ENCODE measurements at regions not wholly inside any gene's neighbourhood (a gene's known extent, or its start where the extent isn't known, plus 50 kb on each side); places are given as distances from the start of the nearest gene placed in this dataset.

DNA sequence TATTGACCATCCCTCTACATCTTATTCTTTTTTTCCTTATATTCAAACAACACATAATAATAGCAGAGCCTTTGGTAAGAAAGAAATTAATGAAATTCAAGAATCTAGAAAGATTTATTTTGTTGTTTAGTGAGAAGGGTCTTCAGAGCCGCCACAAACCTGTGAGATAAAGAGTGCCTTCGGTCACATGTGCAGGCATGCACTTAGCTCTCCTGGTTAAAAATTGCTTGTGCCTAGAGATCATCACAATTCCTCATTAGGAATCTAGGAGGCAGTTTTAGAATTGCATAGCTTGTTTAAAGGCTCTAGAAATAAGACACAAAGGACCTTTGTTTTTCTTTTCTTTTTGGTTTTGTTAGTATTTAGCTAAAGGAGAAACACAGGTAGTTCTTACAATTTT, 1948.4 kb upstream of the IGFBP7 start:
- CTCF ChIA-PET: no interaction called here
- no peak overlapping the region for H3K4me3 Mint-ChIP-seq
- no peak overlapping the region for H3K4me3 ChIP-seq (ENCODE audit: low read length)
- H3K36me3 Mint-ChIP-seq: no peaks in the 10 kb centered on the region
- H3K9me3 ChIP-seq (ENCODE audit: low read length): no peaks in the 10 kb centered on the region
- H3K27me3 ChIP-seq (ENCODE audit: insufficient read depth, low read length, poor library complexity, severe bottlenecking): no peaks in the 10 kb centered on the region
- H3K4me1 Mint-ChIP-seq: no peaks in the 10 kb centered on the region
- H3K27ac ChIP-seq (ENCODE audit: low read depth, low read length): no peak overlapping the region
- no peaks in the 10 kb centered on the region for H3K4me1 ChIP-seq (ENCODE audit: insufficient read depth, low read length)
- no peaks in the 10 kb centered on the region for H3K27me3 Mint-ChIP-seq
- no peak overlapping the region for H3K27ac Mint-ChIP-seq
- no peak for DNase-seq
- POLR2A ChIA-PET: no interaction called here
- no peaks in the 10 kb centered on the region for H3K36me3 ChIP-seq (ENCODE audit: insufficient read depth, low read length)
- H3K9me3 Mint-ChIP-seq: peaks cover 4 to 17% (median 10%) of the 10 kb centered on the region in 5 donors

DNA sequence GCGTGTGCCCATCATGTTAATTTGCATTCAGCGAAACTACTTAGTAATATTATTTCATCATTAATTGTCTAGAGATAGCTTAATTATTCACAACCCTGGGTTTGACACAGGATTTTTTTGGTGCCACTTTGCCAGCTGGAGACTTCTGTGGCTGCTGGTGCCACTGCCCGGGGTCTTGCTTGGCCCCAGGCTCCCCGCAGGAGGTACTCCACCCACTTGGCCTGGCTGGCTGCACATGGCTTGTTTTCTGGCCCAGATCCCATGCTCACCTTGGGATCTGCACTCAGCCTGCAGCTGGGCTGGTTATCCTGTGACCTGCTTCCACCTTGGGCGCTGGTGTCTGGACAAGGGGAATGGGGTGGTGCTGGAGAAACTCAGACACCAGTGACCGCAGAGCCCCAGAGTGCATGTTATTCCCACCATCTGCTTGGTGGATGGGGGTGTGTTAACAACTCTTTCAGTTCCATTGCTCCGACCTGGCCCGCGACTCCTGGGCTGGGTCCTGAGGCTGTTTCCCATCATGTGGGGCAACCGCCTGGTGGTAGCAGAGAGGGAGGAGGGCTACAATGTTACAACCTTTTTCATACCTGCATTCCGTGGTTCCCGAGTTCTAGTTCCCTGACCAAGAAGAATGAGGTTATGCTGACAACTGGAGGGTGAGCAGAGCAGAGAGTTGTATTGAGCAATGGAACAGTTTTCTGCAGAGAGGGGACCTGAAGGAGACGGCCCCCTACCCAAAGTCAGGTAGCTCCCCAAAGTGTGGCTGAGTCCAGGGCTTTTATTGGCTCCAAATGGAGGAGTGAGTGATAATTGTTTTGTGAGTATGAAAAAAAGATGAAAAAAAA, 1950.0 kb upstream of the IGFBP7 start:
- Histone ChIP-seq H3K4me3 (ENCODE audit: low read length) (no peak overlapping the region), H3K4me1 (ENCODE audit: insufficient read depth, low read length) (no peaks in the 10 kb centered on the region), H3K27ac (ENCODE audit: low read depth, low read length) (no peak overlapping the region), H3K36me3 (ENCODE audit: insufficient read depth, low read length) (no peaks in the 10 kb centered on the region), H3K27me3 (ENCODE audit: insufficient read depth, low read length, poor library complexity, severe bottlenecking) (no peaks in the 10 kb centered on the region), H3K9me3 (ENCODE audit: low read length) (no peaks in the 10 kb centered on the region)
- ChIA-PET CTCF (no interaction called here), POLR2A (no interaction called here)
- H3K36me3 Mint-ChIP-seq: no peaks in the 10 kb centered on the region
- no peak overlapping the region for H3K27ac Mint-ChIP-seq
- H3K4me3 Mint-ChIP-seq: no peak overlapping the region
- H3K9me3 Mint-ChIP-seq: peaks cover 7 to 19% (median 10%) of the 10 kb centered on the region in 5 donors
- no peak for DNase-seq
- no peaks in the 10 kb centered on the region for H3K27me3 Mint-ChIP-seq
- H3K4me1 Mint-ChIP-seq: no peaks in the 10 kb centered on the region

DNA sequence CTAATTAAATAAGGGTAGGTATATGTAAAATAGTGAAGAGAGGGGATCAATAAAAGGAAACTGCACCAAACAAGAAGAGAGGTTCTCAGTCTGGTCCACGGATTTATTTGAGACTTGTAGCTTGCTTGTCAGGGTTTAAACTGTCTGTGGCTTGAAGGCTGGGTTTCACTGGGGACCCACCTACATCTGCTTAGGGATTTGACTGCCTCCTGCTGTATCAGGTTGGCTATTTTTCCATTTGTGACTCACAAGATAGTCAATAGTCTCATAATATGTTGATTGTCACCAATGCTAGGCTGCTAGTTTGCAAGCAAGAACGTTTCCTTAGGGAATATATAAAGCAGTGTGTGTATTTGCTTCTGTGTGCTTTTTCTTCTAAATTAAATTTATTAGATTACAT, 1950.7 kb upstream of the IGFBP7 start:
- no peak overlapping the region for H3K4me3 Mint-ChIP-seq
- no peaks in the 10 kb centered on the region for H3K36me3 Mint-ChIP-seq
- ChIA-PET POLR2A (no interaction called here), CTCF (no interaction called here)
- no peaks in the 10 kb centered on the region for H3K4me1 ChIP-seq (ENCODE audit: insufficient read depth, low read length)
- no peak overlapping the region for H3K27ac ChIP-seq (ENCODE audit: low read depth, low read length)
- H3K27ac Mint-ChIP-seq: no peak overlapping the region
- no peaks in the 10 kb centered on the region for H3K9me3 ChIP-seq (ENCODE audit: low read length)
- H3K27me3 Mint-ChIP-seq: no peaks in the 10 kb centered on the region
- no peaks in the 10 kb centered on the region for H3K4me1 Mint-ChIP-seq
- H3K4me3 ChIP-seq (ENCODE audit: low read length): no peak overlapping the region
- peaks cover 7 to 19% (median 10%) of the 10 kb centered on the region in 5 donors for H3K9me3 Mint-ChIP-seq
- DNase-seq: no peak
- no peaks in the 10 kb centered on the region for H3K36me3 ChIP-seq (ENCODE audit: insufficient read depth, low read length)
- H3K27me3 ChIP-seq (ENCODE audit: insufficient read depth, low read length, poor library complexity, severe bottlenecking): no peaks in the 10 kb centered on the region

DNA sequence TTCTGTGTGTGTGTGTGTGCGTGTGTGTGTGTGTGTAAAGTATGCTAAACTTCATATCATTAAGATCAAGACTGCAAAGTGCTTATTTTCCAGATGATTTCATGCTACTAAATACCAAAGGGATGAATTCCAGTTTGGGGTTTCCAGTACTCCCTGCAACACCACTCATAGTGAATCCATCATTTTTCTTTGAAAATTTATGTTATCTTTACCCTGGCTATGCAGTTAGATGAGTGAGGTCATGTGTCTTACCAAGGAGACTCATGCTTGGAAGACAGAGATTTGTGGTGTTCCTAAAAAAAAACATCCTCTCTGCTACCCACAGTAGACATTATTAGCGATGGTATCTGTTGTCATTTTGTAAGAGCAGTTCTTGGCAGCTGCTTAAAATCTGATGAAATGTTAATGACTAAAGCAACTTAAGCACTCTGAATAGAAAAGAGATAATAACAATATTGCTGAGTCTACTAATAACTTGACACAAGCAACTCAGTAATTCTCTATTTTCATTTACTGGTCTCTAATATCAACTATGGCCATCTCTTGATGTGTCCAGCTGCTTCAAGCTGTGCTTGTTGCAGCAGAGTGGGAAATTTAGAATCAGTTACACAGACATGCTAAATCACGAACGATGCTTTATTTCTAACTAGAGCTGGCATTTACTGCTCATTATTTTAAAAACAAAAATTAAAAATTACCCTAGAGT, 1953.0 kb upstream of the IGFBP7 start:
- CTCF ChIA-PET: no interaction called here
- Histone ChIP-seq H3K4me1 (ENCODE audit: insufficient read depth, low read length) (no peaks in the 10 kb centered on the region), H3K4me3 (ENCODE audit: low read length) (no peak overlapping the region), H3K27ac (ENCODE audit: low read depth, low read length) (no peak overlapping the region), H3K9me3 (ENCODE audit: low read length) (no peaks in the 10 kb centered on the region), H3K36me3 (ENCODE audit: insufficient read depth, low read length) (no peaks in the 10 kb centered on the region), H3K27me3 (ENCODE audit: insufficient read depth, low read length, poor library complexity, severe bottlenecking) (no peaks in the 10 kb centered on the region)
- Mint-ChIP-seq H3K27me3 (no peaks in the 10 kb centered on the region), H3K9me3 (peaks cover 6 to 27% (median 10%) of the 10 kb centered on the region in 5 donors), H3K4me1 (no peaks in the 10 kb centered on the region), H3K27ac (no peak overlapping the region), H3K36me3 (no peaks in the 10 kb centered on the region), H3K4me3 (no peak overlapping the region)
- POLR2A ChIA-PET: no interaction called here
- DNase-seq: no peak

DNA sequence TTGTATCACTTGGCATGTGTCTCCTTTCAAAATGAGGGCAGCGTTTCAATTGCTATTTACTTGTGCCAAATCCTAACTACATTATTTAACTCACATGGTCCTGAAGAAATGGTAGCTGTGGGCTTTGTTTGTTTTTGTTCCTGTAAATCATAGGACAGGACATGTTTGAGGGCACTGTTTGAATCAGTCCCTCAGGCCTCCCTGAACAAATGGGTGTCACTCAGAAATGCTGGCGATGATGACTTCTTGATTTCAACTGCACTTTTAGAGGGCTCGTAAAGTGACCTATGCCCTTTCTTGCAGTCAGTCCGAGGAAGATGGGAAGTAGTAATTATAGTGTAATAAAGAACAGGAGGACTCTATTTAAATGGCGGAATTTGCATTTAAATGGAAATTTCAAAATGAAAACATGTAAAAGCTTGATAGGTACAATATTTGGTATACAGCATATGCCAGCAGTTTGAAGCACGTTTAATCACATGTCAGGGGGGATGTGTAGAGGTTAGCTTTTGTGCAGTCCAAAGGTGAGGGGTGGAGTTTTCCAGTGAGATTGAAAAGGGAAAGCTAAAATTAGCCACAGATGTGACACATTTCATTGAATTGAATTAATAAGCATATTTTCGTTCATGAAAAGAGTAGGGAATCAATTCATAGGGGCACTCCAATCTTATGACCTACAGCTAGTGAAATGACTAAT, 1958.7 kb upstream of the IGFBP7 start:
- no peak overlapping the region for H3K27ac ChIP-seq (ENCODE audit: low read depth, low read length)
- H3K9me3 ChIP-seq (ENCODE audit: low read length): no peaks in the 10 kb centered on the region
- ChIA-PET CTCF (no interaction called here), POLR2A (no interaction called here)
- no peaks in the 10 kb centered on the region for H3K4me1 ChIP-seq (ENCODE audit: insufficient read depth, low read length)
- no peak for DNase-seq
- no peak overlapping the region for H3K4me3 ChIP-seq (ENCODE audit: low read length)
- Mint-ChIP-seq H3K36me3 (no peaks in the 10 kb centered on the region), H3K4me3 (no peak overlapping the region), H3K9me3 (peaks cover 3 to 43% (median 7%) of the 10 kb centered on the region in 5 donors), H3K27ac (no peak overlapping the region), H3K4me1 (no peaks in the 10 kb centered on the region), H3K27me3 (no peaks in the 10 kb centered on the region)
- no peaks in the 10 kb centered on the region for H3K27me3 ChIP-seq (ENCODE audit: insufficient read depth, low read length, poor library complexity, severe bottlenecking)
- no peaks in the 10 kb centered on the region for H3K36me3 ChIP-seq (ENCODE audit: insufficient read depth, low read length)

DNA sequence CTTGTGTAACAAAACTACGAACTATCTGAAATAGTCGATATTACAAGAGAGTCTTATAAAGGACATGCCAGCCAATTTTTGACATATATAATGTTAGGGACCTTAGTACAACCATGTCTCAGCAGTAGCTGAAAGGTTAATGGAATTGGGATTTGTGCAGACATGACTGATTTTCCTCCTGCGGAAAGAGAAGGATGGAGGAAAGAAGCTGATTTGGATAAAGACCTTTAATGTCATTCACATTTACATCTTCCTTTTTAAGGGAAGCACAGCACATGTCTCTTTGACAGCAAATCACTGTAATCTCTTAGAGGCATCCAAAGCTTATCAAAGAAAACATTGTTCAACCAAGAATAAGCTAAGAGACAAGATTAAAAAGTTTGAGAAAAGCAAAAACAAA, 1976.2 kb upstream of the IGFBP7 start:
- Histone ChIP-seq H3K4me3 (ENCODE audit: low read length) (no peak overlapping the region), H3K27ac (ENCODE audit: low read depth, low read length) (no peak overlapping the region), H3K4me1 (ENCODE audit: insufficient read depth, low read length) (no peaks in the 10 kb centered on the region), H3K27me3 (ENCODE audit: insufficient read depth, low read length, poor library complexity, severe bottlenecking) (no peaks in the 10 kb centered on the region), H3K36me3 (ENCODE audit: insufficient read depth, low read length) (no peaks in the 10 kb centered on the region), H3K9me3 (ENCODE audit: low read length) (no peaks in the 10 kb centered on the region)
- no peak overlapping the region for H3K4me3 Mint-ChIP-seq
- peaks cover 4 to 21% (median 9%) of the 10 kb centered on the region in 5 donors for H3K9me3 Mint-ChIP-seq
- H3K36me3 Mint-ChIP-seq: no peaks in the 10 kb centered on the region
- POLR2A ChIA-PET: no interaction called here
- H3K27ac Mint-ChIP-seq: no peak overlapping the region
- H3K4me1 Mint-ChIP-seq: no peaks in the 10 kb centered on the region
- DNase-seq: no peak
- CTCF ChIA-PET: no interaction called here
- no peaks in the 10 kb centered on the region for H3K27me3 Mint-ChIP-seq

DNA sequence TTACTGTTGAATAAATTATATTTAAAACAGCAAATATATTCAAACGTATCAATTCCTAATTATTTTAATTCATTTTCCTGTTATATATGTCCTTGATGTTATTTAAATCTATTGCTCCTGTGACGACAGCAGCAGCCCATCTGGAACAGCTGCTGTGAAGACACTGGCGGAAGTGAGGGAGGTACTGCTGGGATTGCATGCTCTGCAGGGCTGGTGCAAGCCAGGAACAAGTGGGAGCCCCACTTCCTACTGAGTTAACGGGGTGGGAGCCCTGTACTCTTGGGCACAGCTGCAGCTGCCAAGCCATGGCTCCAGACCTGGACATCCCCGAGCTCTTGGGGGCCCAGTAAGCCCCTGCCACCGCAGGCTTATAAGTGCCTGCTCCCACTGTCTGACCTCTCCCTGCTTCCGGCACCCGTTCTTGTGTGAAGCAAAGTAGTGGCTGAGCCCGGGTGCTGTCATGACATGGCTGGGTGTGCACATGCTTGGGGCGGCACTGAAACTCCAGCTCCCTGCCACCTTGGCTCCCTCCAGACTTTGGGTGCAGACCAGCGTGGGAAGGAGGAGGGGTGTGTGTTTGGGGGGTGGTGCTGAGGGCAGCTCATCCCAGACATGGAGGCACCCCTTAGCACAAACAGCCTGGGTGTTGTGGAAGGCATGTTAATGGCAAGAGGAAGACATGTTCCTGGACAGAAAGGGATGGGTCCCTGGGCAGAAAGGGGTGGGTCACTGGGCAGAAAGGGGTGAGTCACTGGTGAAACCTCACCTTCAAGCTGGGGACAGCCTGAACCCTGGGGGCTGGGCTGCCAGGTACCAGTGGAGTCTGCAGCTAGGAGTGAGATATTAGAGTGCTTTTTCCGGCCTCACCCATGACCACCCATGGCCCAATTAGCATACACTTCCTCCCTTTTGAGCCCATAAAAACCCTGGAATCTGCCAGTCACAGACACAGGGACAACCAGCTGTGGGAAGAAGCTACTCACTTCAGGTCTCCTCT, 1981.3 kb upstream of the IGFBP7 start:
- Mint-ChIP-seq H3K27me3 (no peaks in the 10 kb centered on the region), H3K36me3 (no peaks in the 10 kb centered on the region), H3K4me3 (no peak overlapping the region), H3K9me3 (peaks cover 6 to 28% (median 13%) of the 10 kb centered on the region in 5 donors), H3K27ac (no peak overlapping the region), H3K4me1 (no peaks in the 10 kb centered on the region)
- no peaks in the 10 kb centered on the region for H3K27me3 ChIP-seq (ENCODE audit: insufficient read depth, low read length, poor library complexity, severe bottlenecking)
- H3K27ac ChIP-seq (ENCODE audit: low read depth, low read length): no peak overlapping the region
- CTCF ChIA-PET: no interaction called here
- H3K4me1 ChIP-seq (ENCODE audit: insufficient read depth, low read length): no peaks in the 10 kb centered on the region
- POLR2A ChIA-PET: no interaction called here
- no peaks in the 10 kb centered on the region for H3K36me3 ChIP-seq (ENCODE audit: insufficient read depth, low read length)
- H3K9me3 ChIP-seq (ENCODE audit: low read length): no peaks in the 10 kb centered on the region
- H3K4me3 ChIP-seq (ENCODE audit: low read length): no peak overlapping the region
- DNase-seq: no peak

Measured in CD8-positive, alpha-beta memory T cell (primary cell).